Body of pancreas (tissue), 4 donors: ENCODE measurements at regions not wholly inside any gene's neighbourhood (a gene's known extent, or its start where the extent isn't known, plus 50 kb on each side); places are given as distances from the start of the nearest gene placed in this dataset.

Experiments
- ATAC-seq: fragments of 150-250 bp; one replicate; pipeline ENCODE4 v1.9.1; 2016
- DNase-seq, 4 donors: peaks; one replicate each; pipeline ENCODE4 v3.0.0-alpha.2; 2019
- H3K27ac ChIP-seq, 4 donors: fragments of 200-600 bp; sonication (generic); 1 replicate in 3 of 4; 2 replicates in 1 of 4; pipeline versions ENCODE4 v1.5.1 to v1.6.1; 2016 to 2019; ENCODE audit warnings: mild to moderate bottlenecking in 1 of 4, mixed read lengths in 1 of 4, moderate library complexity in 1 of 4
- H3K27me3 ChIP-seq, 2 donors: fragments of 200-600 bp; sonication (generic); one replicate each; pipeline ENCODE4 v1.6.0; 2016; ENCODE audit warnings: mild to moderate bottlenecking in 1 of 2
- H3K36me3 ChIP-seq, 2 donors: fragments of 200-600 bp; sonication (generic); replicated peaks in 1 of 2; 2 replicates each; pipeline ENCODE4 v1.5.1; 2016; ENCODE audit warnings: low read depth in 2 of 2; ENCODE audit not compliant: insufficient read depth in 1 of 2
- H3K4me1 ChIP-seq: fragments of 200-600 bp; sonication (generic); one replicate; pipeline ENCODE4 v1.6.0; 2016
- H3K4me3 ChIP-seq, 2 donors: fragments of 200-600 bp; sonication (generic); 1 replicate in 1 of 2; 2 replicates in 1 of 2; pipeline ENCODE4 v1.5.1; 2016 to 2019
- H3K9me3 ChIP-seq, 3 donors: fragments of 200-600 bp; sonication (generic); 1 replicate in 2 of 3; 2 replicates in 1 of 3; pipeline ENCODE4 v1.5.1; 2016
- POLR2A ChIP-seq, 3 donors: fragments of 450-650 bp; IDR thresholded peaks; one replicate each; pipeline ENCODE4 v1.6.1; 2016; ENCODE audit warnings: antibody characterized with exemption in 3 of 3, mild to moderate bottlenecking in 2 of 3
- WGBS, 2 donors: methylation state at CpG; one replicate each; pipeline ENCODE4 v1.1.5; 2017; 5-methylcytosine and 5-hydroxymethylcytosine counted together
- intact Hi-C: fragments of 100-400 bp; cut with DNase I; formaldehyde crosslinking; loops from one replicate; pipeline ENCODE4 v1.15.1; 2023
- TF ChIP-seq, protein P1 (sequence below), 7 experiments: fragments of 450-650 bp in 4 of 7; fragments of 200-600 bp in 3 of 7; sonication (generic) in 3 of 7; IDR thresholded peaks; one replicate each; pipeline ENCODE4 v1.5.1; 2016 to 2019; ENCODE audit warnings: antibody characterized with exemption in 7 of 7

DNA sequence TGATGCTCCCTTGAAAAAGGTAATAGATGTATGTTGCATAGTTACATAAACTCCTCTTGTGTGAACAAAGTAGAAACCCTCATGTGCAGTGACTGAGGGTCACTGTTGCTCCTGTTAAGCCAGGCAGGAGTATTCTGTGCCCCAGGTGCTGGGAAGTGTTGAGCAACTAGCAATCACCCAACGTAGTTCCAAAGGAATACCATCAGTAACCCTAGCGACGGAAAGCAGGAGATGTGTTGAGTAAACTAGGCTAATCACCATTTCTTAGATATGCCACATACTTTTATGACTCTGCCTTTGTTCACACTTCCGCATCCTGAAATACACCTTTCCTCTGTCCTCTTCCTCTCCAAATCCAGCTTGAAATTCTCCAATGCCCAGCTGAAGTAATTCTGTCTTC is 50.9 kb upstream of the TAB3 start:
- TF ChIP-seq, protein P1, sequence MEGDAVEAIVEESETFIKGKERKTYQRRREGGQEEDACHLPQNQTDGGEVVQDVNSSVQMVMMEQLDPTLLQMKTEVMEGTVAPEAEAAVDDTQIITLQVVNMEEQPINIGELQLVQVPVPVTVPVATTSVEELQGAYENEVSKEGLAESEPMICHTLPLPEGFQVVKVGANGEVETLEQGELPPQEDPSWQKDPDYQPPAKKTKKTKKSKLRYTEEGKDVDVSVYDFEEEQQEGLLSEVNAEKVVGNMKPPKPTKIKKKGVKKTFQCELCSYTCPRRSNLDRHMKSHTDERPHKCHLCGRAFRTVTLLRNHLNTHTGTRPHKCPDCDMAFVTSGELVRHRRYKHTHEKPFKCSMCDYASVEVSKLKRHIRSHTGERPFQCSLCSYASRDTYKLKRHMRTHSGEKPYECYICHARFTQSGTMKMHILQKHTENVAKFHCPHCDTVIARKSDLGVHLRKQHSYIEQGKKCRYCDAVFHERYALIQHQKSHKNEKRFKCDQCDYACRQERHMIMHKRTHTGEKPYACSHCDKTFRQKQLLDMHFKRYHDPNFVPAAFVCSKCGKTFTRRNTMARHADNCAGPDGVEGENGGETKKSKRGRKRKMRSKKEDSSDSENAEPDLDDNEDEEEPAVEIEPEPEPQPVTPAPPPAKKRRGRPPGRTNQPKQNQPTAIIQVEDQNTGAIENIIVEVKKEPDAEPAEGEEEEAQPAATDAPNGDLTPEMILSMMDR (IDR thresholded peaks at IDR 0.05), result no peak
- TF ChIP-seq POLR2A (IDR thresholded peaks at IDR 0.05), result no peak
- Histone ChIP-seq H3K36me3 (no peaks in the 10 kb centered on the region), H3K27me3 (no peaks in the 10 kb centered on the region), H3K4me1 (no peaks in the 10 kb centered on the region), H3K4me3 (no peak overlapping the region), H3K9me3 (no peaks in the 10 kb centered on the region), H3K27ac (no peak overlapping the region)
- 42 to 44% methylated on average over 4 of the region's 4 CpGs for WGBS, 2 donors
- intact Hi-C loops, result no loop called here
- DNase-seq (peak in 1 of 4 donors; percentile 9), ATAC-seq (no peak)
